Tibial artery (tissue), 4 donors: ENCODE measurements at regions not wholly inside any gene's neighbourhood (a gene's known extent, or its start where the extent isn't known, plus 50 kb on each side); places are given as distances from the start of the nearest gene placed in this dataset.

ENCODE experiments used
- DNase-seq, 2 donors: peaks; one replicate each; pipeline ENCODE4 v3.0.0-alpha.2; 2019
- H3K27ac ChIP-seq, 2 donors: fragments of 200-600 bp; sonication (generic) in 1 of 2; 1 replicate in 1 of 2; 2 replicates in 1 of 2; pipeline ENCODE4 v1.5.1; 2018 to 2019; ENCODE audit warnings: mild to moderate bottlenecking in 1 of 2
- H3K27me3 ChIP-seq, 2 donors: fragments of 200-600 bp; sonication (generic) in 1 of 2; one replicate each; pipeline versions ENCODE4 v1.5.1 to v1.6.0; 2016 to 2019
- H3K36me3 ChIP-seq, 3 donors: fragments of 200-600 bp; sonication (generic) in 2 of 3; one replicate each; pipeline ENCODE4 v1.5.1; 2016 to 2019; ENCODE audit warnings: mild to moderate bottlenecking in 2 of 3
- H3K4me1 ChIP-seq, 4 donors: fragments of 200-600 bp; sonication (generic) in 2 of 4; 1 replicate in 3 of 4; 2 replicates in 1 of 4; pipeline ENCODE4 v1.5.1; 2016 to 2019
- H3K4me3 ChIP-seq, 2 donors: fragments of 200-600 bp; sonication (generic) in 1 of 2; 1 replicate in 1 of 2; 2 replicates in 1 of 2; pipeline ENCODE4 v1.5.1; 2018 to 2019; ENCODE audit warnings: mild to moderate bottlenecking in 2 of 2
- H3K9me3 ChIP-seq, 3 donors: fragments of 200-600 bp; sonication (generic) in 1 of 3; one replicate each; pipeline ENCODE4 v1.5.1; 2016 to 2019
- CTCF ChIP-seq, 2 experiments: fragments of 200-600 bp in 1 of 2; fragments of 450-650 bp in 1 of 2; IDR thresholded peaks; one replicate each; pipeline ENCODE4 v1.5.1; 2017 to 2019; ENCODE audit warnings: antibody characterized with exemption in 2 of 2, mild to moderate bottlenecking in 1 of 2, moderate library complexity in 1 of 2
- intact Hi-C: fragments of 100-400 bp; cut with DNase I; formaldehyde crosslinking; loops from one replicate; pipeline ENCODE4 v1.15.0; 2023; ENCODE audit warnings: low total_unique reads

GRCh38 chr15:92705764-92706163 is 50.2 kb upstream of the FAM174B start:
- H3K27me3 ChIP-seq, result no peaks in the 10 kb centered on the region
- H3K4me3 ChIP-seq, result no peak overlapping the region
- no peaks in the 10 kb centered on the region for H3K9me3 ChIP-seq
- H3K27ac ChIP-seq, result no peak overlapping the region
- DNase-seq, result no peak
- TF ChIP-seq CTCF (IDR thresholded peaks at IDR 0.05), result no peak
- H3K36me3 ChIP-seq, result no peaks in the 10 kb centered on the region
- H3K4me1 ChIP-seq, result no peaks in the 10 kb centered on the region
- intact Hi-C loops, result loop anchor here (5.0 kb wide), 1 partner anchor 168 kb away; no protein-coding TSS in a partner anchor

- Histone ChIP-seq H3K4me1 (no peaks in the 10 kb centered on the region), H3K27ac (no peak overlapping the region), H3K4me3 (no peak overlapping the region), H3K27me3 (no peaks in the 10 kb centered on the region), H3K36me3 (no peaks in the 10 kb centered on the region), H3K9me3 (no peaks in the 10 kb centered on the region)
- intact Hi-C loops, result loop anchor here (5.0 kb wide), 1 partner anchor 169 kb away; no protein-coding TSS in a partner anchor
- no peak for DNase-seq
- no peak for TF ChIP-seq CTCF (IDR thresholded peaks at IDR 0.05)
Measured at GRCh38 chr15:92706201-92706600, 50.6 kb upstream of the FAM174B start.

GRCh38 chr15:92707880-92708551 is 52.4 kb upstream of the FAM174B start:
- H3K4me3 ChIP-seq, result no peak overlapping the region
- no peak overlapping the region for H3K27ac ChIP-seq
- intact Hi-C loops, result loop anchor here (5.0 kb wide), 1 partner anchor 171 kb away; no protein-coding TSS in a partner anchor
- no peaks in the 10 kb centered on the region for H3K9me3 ChIP-seq
- H3K36me3 ChIP-seq, result no peaks in the 10 kb centered on the region
- no peak for TF ChIP-seq CTCF (IDR thresholded peaks at IDR 0.05)
- H3K4me1 ChIP-seq, result no peaks in the 10 kb centered on the region
- no peak for DNase-seq
- H3K27me3 ChIP-seq, result no peaks in the 10 kb centered on the region

- DNase-seq, result no peak
- H3K4me3 ChIP-seq, result no peak overlapping the region
- TF ChIP-seq CTCF (IDR thresholded peaks at IDR 0.05), result no peak
- no peaks in the 10 kb centered on the region for H3K27me3 ChIP-seq
- H3K36me3 ChIP-seq, result no peaks in the 10 kb centered on the region
- no peaks in the 10 kb centered on the region for H3K4me1 ChIP-seq
- H3K9me3 ChIP-seq, result no peaks in the 10 kb centered on the region
- intact Hi-C loops, result loop anchor here (5.0 kb wide), 1 partner anchor 171 kb away; no protein-coding TSS in a partner anchor
- no peak overlapping the region for H3K27ac ChIP-seq
Measured at GRCh38 chr15:92708635-92709034, 53.1 kb upstream of the FAM174B start.

- H3K36me3 ChIP-seq, result no peaks in the 10 kb centered on the region
- peaks cover 0 to 4% (median 0%) of the 10 kb centered on the region in 4 donors for H3K4me1 ChIP-seq
- no peak overlapping the region for H3K27ac ChIP-seq
- no peak for TF ChIP-seq CTCF (IDR thresholded peaks at IDR 0.05)
- H3K4me3 ChIP-seq, result no peak overlapping the region
- no peaks in the 10 kb centered on the region for H3K27me3 ChIP-seq
- DNase-seq, result no peak
- intact Hi-C loops, result loop anchor here (5.0 kb wide), 1 partner anchor 172 kb away; no protein-coding TSS in a partner anchor
- H3K9me3 ChIP-seq, result no peaks in the 10 kb centered on the region
Measured at GRCh38 chr15:92709110-92709790, 53.7 kb upstream of the FAM174B start.
